ENCODE measurements at regions not wholly inside any gene's neighbourhood (a gene's known extent, or its start where the extent isn't known, plus 50 kb on each side); places are given as distances from the start of the nearest gene placed in this dataset.

- Histone ChIP-seq H2AFZ (ENCODE audit: low read depth, low read length) (no peak overlapping the region), H3K4me3 (ENCODE audit: low read length) (no peak overlapping the region), H3K27me3 (ENCODE audit: insufficient read depth, low read length) (peaks cover 25% of the 10 kb centered on the region), H3K9me3 (ENCODE audit: low read length) (no peaks in the 10 kb centered on the region), H3K4me1 (ENCODE audit: insufficient read depth, low read length) (no peaks in the 10 kb centered on the region), H3K36me3 (ENCODE audit: insufficient read depth, low read length) (no peaks in the 10 kb centered on the region)
Measured at GRCh38 chr22:47292546-47293320, 530.3 kb downstream of the TBC1D22A start.

GRCh38 chr22:47291565-47292495 lies 529.4 kb downstream of the TBC1D22A start:
- peaks cover 25% of the 10 kb centered on the region for H3K27me3 ChIP-seq (ENCODE audit: insufficient read depth, low read length)
- H3K9me3 ChIP-seq (ENCODE audit: low read length), result no peaks in the 10 kb centered on the region
- H3K4me1 ChIP-seq (ENCODE audit: insufficient read depth, low read length), result no peaks in the 10 kb centered on the region
- H3K4me3 ChIP-seq (ENCODE audit: low read length), result no peak overlapping the region
- H2AFZ ChIP-seq (ENCODE audit: low read depth, low read length), result no peak overlapping the region
- H3K36me3 ChIP-seq (ENCODE audit: insufficient read depth, low read length), result no peaks in the 10 kb centered on the region

- Histone ChIP-seq H3K9me3 (ENCODE audit: low read length) (no peaks in the 10 kb centered on the region), H3K27me3 (ENCODE audit: insufficient read depth, low read length) (peaks cover 25% of the 10 kb centered on the region), H3K4me1 (ENCODE audit: insufficient read depth, low read length) (no peaks in the 10 kb centered on the region), H2AFZ (ENCODE audit: low read depth, low read length) (no peak overlapping the region), H3K36me3 (ENCODE audit: insufficient read depth, low read length) (no peaks in the 10 kb centered on the region), H3K4me3 (ENCODE audit: low read length) (no peak overlapping the region)
Measured at GRCh38 chr22:47290706-47291430, 528.4 kb downstream of the TBC1D22A start.

- Histone ChIP-seq H3K4me1 (ENCODE audit: insufficient read depth, low read length) (no peaks in the 10 kb centered on the region), H2AFZ (ENCODE audit: low read depth, low read length) (no peak overlapping the region), H3K4me3 (ENCODE audit: low read length) (no peak overlapping the region), H3K27me3 (ENCODE audit: insufficient read depth, low read length) (peaks cover 18% of the 10 kb centered on the region), H3K9me3 (ENCODE audit: low read length) (no peaks in the 10 kb centered on the region), H3K36me3 (ENCODE audit: insufficient read depth, low read length) (no peaks in the 10 kb centered on the region)
Measured at GRCh38 chr22:47289336-47289985, 527.0 kb downstream of the TBC1D22A start.

GRCh38 chr22:47288680-47289079 lies 526.2 kb downstream of the TBC1D22A start:
- Histone ChIP-seq H3K36me3 (ENCODE audit: insufficient read depth, low read length) (no peaks in the 10 kb centered on the region), H3K27me3 (ENCODE audit: insufficient read depth, low read length) (peaks cover 18% of the 10 kb centered on the region), H2AFZ (ENCODE audit: low read depth, low read length) (no peak overlapping the region), H3K4me3 (ENCODE audit: low read length) (no peak overlapping the region), H3K4me1 (ENCODE audit: insufficient read depth, low read length) (no peaks in the 10 kb centered on the region), H3K9me3 (ENCODE audit: low read length) (no peaks in the 10 kb centered on the region)

- Histone ChIP-seq H3K4me3 (ENCODE audit: low read length) (no peak overlapping the region), H3K36me3 (ENCODE audit: insufficient read depth, low read length) (no peaks in the 10 kb centered on the region), H3K9me3 (ENCODE audit: low read length) (no peaks in the 10 kb centered on the region), H3K27me3 (ENCODE audit: insufficient read depth, low read length) (peaks cover 12% of the 10 kb centered on the region), H2AFZ (ENCODE audit: low read depth, low read length) (no peak overlapping the region), H3K4me1 (ENCODE audit: insufficient read depth, low read length) (no peaks in the 10 kb centered on the region)
Measured at GRCh38 chr22:47287516-47287915, 525.1 kb downstream of the TBC1D22A start.

- H3K36me3 ChIP-seq (ENCODE audit: insufficient read depth, low read length), result no peaks in the 10 kb centered on the region
- no peaks in the 10 kb centered on the region for H3K9me3 ChIP-seq (ENCODE audit: low read length)
- no peaks in the 10 kb centered on the region for H3K4me1 ChIP-seq (ENCODE audit: insufficient read depth, low read length)
- H3K4me3 ChIP-seq (ENCODE audit: low read length), result no peak overlapping the region
- peaks cover 9% of the 10 kb centered on the region for H3K27me3 ChIP-seq (ENCODE audit: insufficient read depth, low read length)
- no peak overlapping the region for H2AFZ ChIP-seq (ENCODE audit: low read depth, low read length)
Measured at GRCh38 chr22:47286590-47286989, 524.1 kb downstream of the TBC1D22A start.

GRCh38 chr22:47285981-47286380 lies 523.5 kb downstream of the TBC1D22A start:
- H3K27me3 ChIP-seq (ENCODE audit: insufficient read depth, low read length), result peaks cover 5% of the 10 kb centered on the region
- no peak overlapping the region for H3K4me3 ChIP-seq (ENCODE audit: low read length)
- no peak overlapping the region for H2AFZ ChIP-seq (ENCODE audit: low read depth, low read length)
- no peaks in the 10 kb centered on the region for H3K9me3 ChIP-seq (ENCODE audit: low read length)
- no peaks in the 10 kb centered on the region for H3K36me3 ChIP-seq (ENCODE audit: insufficient read depth, low read length)
- no peaks in the 10 kb centered on the region for H3K4me1 ChIP-seq (ENCODE audit: insufficient read depth, low read length)

- no peaks in the 10 kb centered on the region for H3K4me1 ChIP-seq (ENCODE audit: insufficient read depth, low read length)
- no peaks in the 10 kb centered on the region for H3K9me3 ChIP-seq (ENCODE audit: low read length)
- peaks cover 8% of the 10 kb centered on the region for H3K27me3 ChIP-seq (ENCODE audit: insufficient read depth, low read length)
- no peak overlapping the region for H2AFZ ChIP-seq (ENCODE audit: low read depth, low read length)
- no peak overlapping the region for H3K4me3 ChIP-seq (ENCODE audit: low read length)
- no peaks in the 10 kb centered on the region for H3K36me3 ChIP-seq (ENCODE audit: insufficient read depth, low read length)
Measured at GRCh38 chr22:47284822-47285221, 522.4 kb downstream of the TBC1D22A start.

GRCh38 chr22:47284360-47284759 lies 521.9 kb downstream of the TBC1D22A start:
- H3K36me3 ChIP-seq (ENCODE audit: insufficient read depth, low read length), result no peaks in the 10 kb centered on the region
- H3K4me3 ChIP-seq (ENCODE audit: low read length), result no peak overlapping the region
- no peak overlapping the region for H2AFZ ChIP-seq (ENCODE audit: low read depth, low read length)
- H3K4me1 ChIP-seq (ENCODE audit: insufficient read depth, low read length), result no peaks in the 10 kb centered on the region
- H3K27me3 ChIP-seq (ENCODE audit: insufficient read depth, low read length), result peaks cover 11% of the 10 kb centered on the region
- H3K9me3 ChIP-seq (ENCODE audit: low read length), result no peaks in the 10 kb centered on the region

- H3K9me3 ChIP-seq (ENCODE audit: low read length), result no peaks in the 10 kb centered on the region
- H3K4me1 ChIP-seq (ENCODE audit: insufficient read depth, low read length), result no peaks in the 10 kb centered on the region
- H3K36me3 ChIP-seq (ENCODE audit: insufficient read depth, low read length), result no peaks in the 10 kb centered on the region
- no peak overlapping the region for H3K4me3 ChIP-seq (ENCODE audit: low read length)
- H3K27me3 ChIP-seq (ENCODE audit: insufficient read depth, low read length), result peaks cover 17% of the 10 kb centered on the region
- H2AFZ ChIP-seq (ENCODE audit: low read depth, low read length), result no peak overlapping the region
Measured at GRCh38 chr22:47283616-47284270, 521.3 kb downstream of the TBC1D22A start.

- H3K9me3 ChIP-seq (ENCODE audit: low read length), result no peaks in the 10 kb centered on the region
- H3K27me3 ChIP-seq (ENCODE audit: insufficient read depth, low read length), result peaks cover 21% of the 10 kb centered on the region
- H3K4me3 ChIP-seq (ENCODE audit: low read length), result no peak overlapping the region
- no peak overlapping the region for H2AFZ ChIP-seq (ENCODE audit: low read depth, low read length)
- H3K36me3 ChIP-seq (ENCODE audit: insufficient read depth, low read length), result no peaks in the 10 kb centered on the region
- H3K4me1 ChIP-seq (ENCODE audit: insufficient read depth, low read length), result no peaks in the 10 kb centered on the region
Measured at GRCh38 chr22:47282851-47283250, 520.4 kb downstream of the TBC1D22A start.

All from neuron (in vitro differentiated cells).